ENCODE measurements at regions not wholly inside any gene's neighbourhood (a gene's known extent, or its start where the extent isn't known, plus 50 kb on each side); places are given as distances from the start of the nearest gene placed in this dataset.

GRCh38 chr17:77010667-77011066 lies 130.1 kb upstream of the SEC14L1 start:
- no peak overlapping the region for H3K27ac Mint-ChIP-seq
- peaks cover 5% of the 10 kb centered on the region for H3K36me3 Mint-ChIP-seq (ENCODE audit: low read depth)
- peaks cover 20% of the 10 kb centered on the region for H3K9me3 Mint-ChIP-seq
- H3K4me3 Mint-ChIP-seq = no peak overlapping the region
- H3K4me1 Mint-ChIP-seq = no peaks in the 10 kb centered on the region
- TF ChIP-seq CTCF (IDR thresholded peaks at IDR 0.05; ENCODE audit: unreplicated experiment in 3 of 3) = no peak
- H3K27me3 Mint-ChIP-seq (ENCODE audit: low read depth) = peaks cover 26% of the 10 kb centered on the region

GRCh38 chr17:77011173-77012011 lies 129.4 kb upstream of the SEC14L1 start:
- peak; percentile 25 to 48 (median 30) for TF ChIP-seq CTCF (IDR thresholded peaks at IDR 0.05; ENCODE audit: unreplicated experiment in 3 of 3)
- Mint-ChIP-seq H3K27ac (no peak overlapping the region), H3K36me3 (ENCODE audit: low read depth) (peaks cover 5% of the 10 kb centered on the region), H3K9me3 (peaks cover 20% of the 10 kb centered on the region), H3K4me1 (no peaks in the 10 kb centered on the region), H3K27me3 (ENCODE audit: low read depth) (peaks cover 25% of the 10 kb centered on the region), H3K4me3 (no peak overlapping the region)

GRCh38 chr17:77018504-77018903 lies 122.3 kb upstream of the SEC14L1 start:
- Mint-ChIP-seq H3K4me1 (no peaks in the 10 kb centered on the region), H3K27me3 (ENCODE audit: low read depth) (peaks cover 4% of the 10 kb centered on the region), H3K9me3 (peaks cover 3% of the 10 kb centered on the region), H3K27ac (no peak overlapping the region), H3K4me3 (no peak overlapping the region), H3K36me3 (ENCODE audit: low read depth) (no peaks in the 10 kb centered on the region)
- TF ChIP-seq CTCF (IDR thresholded peaks at IDR 0.05; ENCODE audit: unreplicated experiment in 3 of 3) = no peak

- no peak overlapping the region for H3K4me3 Mint-ChIP-seq
- no peaks in the 10 kb centered on the region for H3K4me1 Mint-ChIP-seq
- no peak for TF ChIP-seq CTCF (IDR thresholded peaks at IDR 0.05; ENCODE audit: unreplicated experiment in 3 of 3)
- no peaks in the 10 kb centered on the region for H3K36me3 Mint-ChIP-seq (ENCODE audit: low read depth)
- H3K27me3 Mint-ChIP-seq (ENCODE audit: low read depth) = peaks cover 4% of the 10 kb centered on the region
- H3K9me3 Mint-ChIP-seq = peaks cover 3% of the 10 kb centered on the region
- H3K27ac Mint-ChIP-seq = no peak overlapping the region
Observed at GRCh38 chr17:77019893-77020379, 120.8 kb upstream of the SEC14L1 start.

- H3K27ac Mint-ChIP-seq = no peak overlapping the region
- H3K27me3 Mint-ChIP-seq (ENCODE audit: low read depth) = peaks cover 2% of the 10 kb centered on the region
- peaks cover 3% of the 10 kb centered on the region for H3K9me3 Mint-ChIP-seq
- TF ChIP-seq CTCF (IDR thresholded peaks at IDR 0.05; ENCODE audit: unreplicated experiment in 3 of 3) = no peak
- no peaks in the 10 kb centered on the region for H3K4me1 Mint-ChIP-seq
- H3K36me3 Mint-ChIP-seq (ENCODE audit: low read depth) = no peaks in the 10 kb centered on the region
- H3K4me3 Mint-ChIP-seq = no peak overlapping the region
Observed at GRCh38 chr17:77020973-77021372, 119.8 kb upstream of the SEC14L1 start.

- Mint-ChIP-seq H3K4me3 (no peak overlapping the region), H3K9me3 (peaks cover 7% of the 10 kb centered on the region), H3K27ac (no peak overlapping the region), H3K4me1 (no peaks in the 10 kb centered on the region), H3K36me3 (ENCODE audit: low read depth) (no peaks in the 10 kb centered on the region), H3K27me3 (ENCODE audit: low read depth) (peaks cover 6% of the 10 kb centered on the region)
- no peak for TF ChIP-seq CTCF (IDR thresholded peaks at IDR 0.05; ENCODE audit: unreplicated experiment in 3 of 3)
Observed at GRCh38 chr17:77022766-77023165, 118.0 kb upstream of the SEC14L1 start.
